ENCODE measurements at regions not wholly inside any gene's neighbourhood (a gene's known extent, or its start where the extent isn't known, plus 50 kb on each side); places are given as distances from the start of the nearest gene placed in this dataset.
"Not testable (repeated sequence)": the region's sequence is repeated elsewhere in the genome, so short reads cannot be mapped to it uniquely, and the experiment has no call there.

DNA sequence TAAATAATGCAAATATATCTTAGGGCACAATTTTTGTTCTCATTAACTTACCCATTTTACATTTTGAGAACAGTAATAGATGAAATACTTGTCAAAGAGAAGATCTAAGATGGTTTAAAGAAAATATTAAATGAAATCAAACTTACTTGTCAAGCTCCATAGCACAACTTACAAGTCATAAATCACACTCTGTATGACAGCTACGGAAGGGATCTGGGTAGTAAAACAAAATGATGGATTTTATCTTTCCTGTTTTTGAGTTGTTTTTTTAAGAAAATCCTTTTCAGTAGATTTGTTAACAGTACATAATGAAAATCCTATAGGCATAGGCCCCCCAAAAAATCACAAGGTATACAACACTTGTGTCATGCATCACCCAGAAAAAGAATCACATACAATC lies 84.4 kb upstream of the ANTXRL start:
- DNase-seq (ENCODE audit: low read depth in 2 of 2), result not testable (repeated sequence)

DNA sequence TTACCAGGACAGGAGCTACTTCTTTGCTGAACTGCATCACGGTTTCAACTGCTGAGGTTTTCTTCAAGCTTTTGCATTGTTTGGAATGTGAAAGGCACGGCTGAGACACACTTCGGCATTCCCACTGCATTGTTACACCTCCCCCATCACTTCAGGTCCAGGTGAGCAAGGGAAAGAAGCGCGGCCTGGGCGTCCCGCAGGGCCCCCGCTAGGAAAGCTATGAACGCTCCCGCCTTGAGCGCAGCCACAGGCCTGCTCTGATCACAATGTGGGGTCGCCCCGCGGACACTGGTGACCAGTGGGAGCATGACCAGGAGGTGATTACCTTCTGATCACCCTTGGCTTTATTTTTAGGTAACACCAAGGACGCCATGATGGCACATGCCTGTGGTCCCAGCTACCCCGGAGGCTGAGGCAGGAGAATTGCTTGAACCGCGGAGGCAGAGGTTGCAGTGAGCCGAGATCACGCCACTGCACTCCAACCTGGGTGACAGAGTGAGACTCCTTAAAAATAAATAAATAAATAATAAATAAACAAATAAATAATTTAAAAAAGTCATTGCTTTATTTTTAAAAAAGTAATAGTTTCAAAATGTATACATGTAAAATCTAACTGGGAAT lies 82.2 kb upstream of the ANTXRL start:
- not testable (repeated sequence) for DNase-seq (ENCODE audit: low read depth in 2 of 2)

DNA sequence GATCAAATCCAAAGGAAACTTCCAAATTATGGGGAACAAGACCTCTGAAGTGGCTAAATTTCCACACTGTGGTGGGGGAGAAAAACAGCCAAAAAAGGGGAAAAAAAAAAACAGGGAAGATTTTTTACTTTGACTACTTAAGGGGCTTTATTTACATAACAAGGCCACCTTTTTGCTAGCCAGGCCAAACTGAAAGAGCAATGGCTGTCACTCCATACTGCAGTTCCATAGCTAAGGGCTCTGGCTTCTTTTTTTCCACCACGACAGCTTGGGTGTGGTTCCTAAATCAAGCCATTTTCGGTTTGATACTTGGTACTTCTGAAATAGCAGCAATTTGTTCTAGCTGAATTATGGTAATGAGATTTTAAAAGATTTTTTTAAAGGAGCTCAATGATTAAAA lies 76.4 kb upstream of the ANTXRL start:
- DNase-seq (ENCODE audit: low read depth in 2 of 2), result not testable (repeated sequence)

DNA sequence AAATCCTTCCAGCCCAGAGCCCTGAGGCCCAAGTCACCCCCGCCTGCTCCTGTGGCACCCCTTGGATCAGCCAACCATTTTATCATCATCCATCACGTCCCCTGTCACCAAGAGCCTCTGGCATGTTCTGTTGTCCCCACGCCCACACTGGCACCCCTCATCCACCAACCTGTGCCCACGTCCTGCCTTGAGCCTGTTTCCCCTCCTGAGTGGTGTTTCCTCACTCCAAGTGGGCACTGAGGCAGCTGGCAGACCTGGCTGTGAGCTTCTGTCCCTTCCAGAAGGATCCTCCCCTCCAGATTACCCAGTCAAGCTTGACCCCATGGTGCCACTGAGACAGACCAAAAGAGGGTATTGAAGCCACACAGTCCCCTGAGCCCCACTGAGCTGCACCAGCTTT lies 71.4 kb upstream of the ANTXRL start:
- DNase-seq (ENCODE audit: low read depth in 2 of 2), result no peak

DNA sequence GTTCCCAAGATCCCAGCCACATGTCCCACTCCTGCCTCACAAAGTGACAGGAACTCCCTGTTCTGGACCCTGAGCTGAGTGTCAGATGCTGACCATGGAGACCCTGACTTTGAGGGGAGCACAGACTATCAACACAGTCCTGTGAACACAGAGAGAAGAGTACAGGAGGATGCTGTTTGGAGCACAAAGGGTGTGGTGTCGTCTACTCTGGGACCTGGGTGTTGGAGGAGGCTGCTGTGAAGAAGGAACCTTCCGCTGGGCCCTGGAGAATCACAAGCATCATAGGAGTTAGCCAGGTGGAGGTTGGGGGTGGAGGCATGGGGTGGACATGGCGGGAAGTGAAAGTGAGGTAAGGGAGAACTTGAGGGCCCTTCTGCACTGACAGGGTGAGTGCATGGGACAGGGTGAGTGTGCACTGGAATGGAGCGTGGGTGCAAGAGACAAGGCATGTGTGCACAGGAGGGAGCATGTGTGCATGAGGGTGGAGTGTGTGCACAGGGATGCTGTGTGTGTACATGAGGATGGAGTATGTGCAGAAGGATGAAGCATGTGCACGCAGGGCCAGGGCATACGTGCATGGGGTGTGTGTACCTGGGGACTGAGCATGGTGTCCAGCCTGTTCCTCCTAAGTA lies 70.7 kb upstream of the ANTXRL start:
- no peak for DNase-seq (ENCODE audit: low read depth in 2 of 2)

DNA sequence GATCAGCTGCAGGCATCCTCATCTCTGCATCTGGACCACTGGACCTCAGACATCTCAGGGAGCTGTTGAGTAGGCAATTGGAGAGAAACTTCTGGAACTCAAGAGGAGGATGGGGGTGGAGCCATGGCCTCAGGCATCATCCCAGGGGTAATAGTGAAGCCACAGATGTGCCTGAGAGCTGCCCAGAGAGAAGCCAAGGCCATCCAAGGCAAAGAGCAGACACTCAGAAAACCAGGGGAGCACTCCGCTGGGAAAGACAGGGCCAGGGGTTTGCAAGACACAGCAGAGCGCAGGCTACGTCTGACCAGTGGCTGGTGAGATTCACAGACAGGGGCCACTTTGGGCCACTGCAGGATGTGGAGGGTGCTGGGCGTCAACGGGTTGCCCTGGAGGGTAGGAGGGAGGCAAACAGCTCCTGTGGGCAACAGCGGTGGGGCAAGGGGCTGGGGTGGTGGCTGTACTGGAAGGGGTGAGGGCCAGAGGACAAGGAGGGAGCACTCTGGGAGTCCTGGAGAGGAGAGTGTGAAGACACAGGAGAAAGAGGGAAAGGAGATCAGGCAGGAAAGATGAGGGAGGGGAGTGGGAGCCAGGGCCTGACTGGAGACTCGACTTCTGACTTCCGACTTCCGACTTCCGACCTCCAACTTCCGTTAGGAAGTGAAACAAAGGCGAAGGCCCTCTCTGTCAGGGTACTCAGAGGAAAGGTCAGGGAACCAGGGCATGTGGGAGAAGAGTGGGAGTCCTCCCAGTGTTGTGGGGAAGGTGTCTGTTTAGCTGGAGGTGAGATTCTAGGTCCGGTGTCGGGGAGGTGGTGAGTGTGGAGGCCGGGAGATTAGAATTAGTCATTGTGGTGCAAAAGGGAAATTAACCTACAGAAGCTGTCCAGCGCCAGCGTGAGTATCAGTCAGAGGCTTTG lies 69.7 kb upstream of the ANTXRL start:
- DNase-seq (ENCODE audit: low read depth in 2 of 2), result no peak

DNA sequence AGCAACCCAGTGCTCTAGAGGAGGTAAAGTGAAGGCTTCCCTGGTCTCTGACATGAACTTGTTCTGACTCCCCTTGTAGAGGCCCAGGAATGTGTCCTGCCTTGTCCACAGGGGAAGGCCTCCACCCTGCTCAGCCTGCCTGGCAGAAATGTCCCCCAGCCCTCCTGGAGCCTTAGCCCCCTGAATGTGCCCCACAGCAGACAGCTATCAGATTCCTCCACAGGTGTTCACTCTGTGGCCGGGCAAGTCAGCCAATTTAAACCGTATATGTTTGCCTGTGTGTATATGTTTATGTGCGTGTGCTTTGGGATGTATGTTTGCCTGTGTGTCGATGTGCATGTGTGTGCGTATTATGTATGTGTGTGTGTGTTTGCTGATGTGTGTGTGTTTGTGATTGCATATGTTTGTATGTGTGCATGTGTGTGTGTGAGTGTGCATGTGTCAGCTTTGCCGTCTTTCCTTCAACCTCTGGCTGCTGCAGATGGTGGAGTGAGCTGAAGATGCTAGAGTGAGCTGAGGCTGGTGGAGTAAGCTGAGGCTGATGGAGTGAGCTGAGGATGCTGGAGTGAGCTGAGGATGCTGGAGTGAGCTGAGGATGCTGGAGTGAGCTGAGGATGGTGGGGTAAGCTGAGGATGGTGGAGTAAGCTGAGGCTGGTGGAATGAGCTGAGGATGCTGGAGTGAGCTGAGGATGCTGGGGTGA lies 68.9 kb upstream of the ANTXRL start:
- no peak for DNase-seq (ENCODE audit: low read depth in 2 of 2)

DNA sequence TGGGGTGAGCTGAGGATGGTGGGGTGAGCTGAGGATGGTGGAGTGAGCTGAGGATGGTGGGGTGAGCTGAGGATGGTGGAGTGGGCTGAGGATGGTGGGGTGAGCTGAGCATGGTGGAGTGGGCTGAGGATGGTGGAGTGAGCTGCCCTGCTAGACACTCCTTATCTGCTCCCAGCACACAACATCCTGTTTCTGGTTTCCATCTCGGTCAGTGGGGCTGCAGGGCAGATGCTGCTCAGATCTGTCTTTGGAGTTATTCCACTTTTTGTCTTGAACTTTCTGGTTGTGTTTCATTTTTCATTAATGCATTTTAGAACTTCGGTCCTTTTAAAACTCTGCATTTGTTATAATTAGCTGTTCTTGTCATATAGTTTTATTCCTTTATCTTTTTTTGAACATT lies 67.9 kb upstream of the ANTXRL start:
- DNase-seq (ENCODE audit: low read depth in 2 of 2), result no peak

DNA sequence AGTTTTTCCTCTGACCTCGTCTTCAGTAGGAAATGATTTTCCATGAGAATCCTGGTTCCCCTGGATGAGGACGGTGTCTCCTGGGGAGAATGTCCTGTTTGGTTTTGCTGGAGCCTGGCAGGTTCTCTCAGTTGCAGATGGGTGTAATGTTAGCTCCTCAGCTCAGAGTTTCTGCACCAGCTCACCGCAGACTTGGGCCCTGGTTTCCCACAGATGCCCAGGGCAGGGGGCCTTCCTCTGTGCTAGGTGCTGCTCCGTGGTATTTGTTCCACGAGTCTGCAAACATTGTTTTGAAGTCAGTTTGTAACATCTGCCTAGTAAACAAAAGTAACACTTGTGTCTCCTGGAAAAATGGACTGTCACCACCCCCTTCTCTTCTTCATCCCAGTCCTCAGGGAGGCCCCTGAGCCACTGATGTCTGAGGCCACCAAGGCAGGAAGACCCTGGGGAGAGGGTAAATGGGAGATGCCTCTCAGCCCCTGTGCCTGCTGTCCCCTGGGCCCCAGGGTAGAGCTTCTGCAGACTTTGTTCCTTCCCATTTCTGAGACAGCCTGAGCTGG lies 67.3 kb upstream of the ANTXRL start:
- not testable (repeated sequence) for DNase-seq (ENCODE audit: low read depth in 2 of 2)

DNA sequence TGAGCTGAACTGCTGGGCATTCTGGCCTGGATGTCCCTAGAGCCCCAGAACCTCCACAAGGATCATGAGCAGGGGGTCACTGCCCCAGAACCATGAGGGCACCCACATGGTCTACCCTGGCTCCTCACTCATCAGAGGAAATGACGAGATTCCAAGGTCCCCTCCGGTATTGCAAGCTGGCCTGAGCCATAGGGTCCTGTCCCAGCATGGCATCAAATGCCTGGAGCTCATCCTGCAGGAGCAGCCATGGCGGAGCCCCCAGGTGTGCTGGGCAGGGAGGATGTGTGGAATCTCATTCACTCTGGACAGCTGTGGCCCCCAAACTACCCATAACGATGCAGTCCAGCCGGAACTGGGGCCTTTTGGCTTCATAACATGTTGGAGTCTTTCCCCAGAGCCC lies 66.6 kb upstream of the ANTXRL start:
- DNase-seq (ENCODE audit: low read depth in 2 of 2), result no peak

DNA sequence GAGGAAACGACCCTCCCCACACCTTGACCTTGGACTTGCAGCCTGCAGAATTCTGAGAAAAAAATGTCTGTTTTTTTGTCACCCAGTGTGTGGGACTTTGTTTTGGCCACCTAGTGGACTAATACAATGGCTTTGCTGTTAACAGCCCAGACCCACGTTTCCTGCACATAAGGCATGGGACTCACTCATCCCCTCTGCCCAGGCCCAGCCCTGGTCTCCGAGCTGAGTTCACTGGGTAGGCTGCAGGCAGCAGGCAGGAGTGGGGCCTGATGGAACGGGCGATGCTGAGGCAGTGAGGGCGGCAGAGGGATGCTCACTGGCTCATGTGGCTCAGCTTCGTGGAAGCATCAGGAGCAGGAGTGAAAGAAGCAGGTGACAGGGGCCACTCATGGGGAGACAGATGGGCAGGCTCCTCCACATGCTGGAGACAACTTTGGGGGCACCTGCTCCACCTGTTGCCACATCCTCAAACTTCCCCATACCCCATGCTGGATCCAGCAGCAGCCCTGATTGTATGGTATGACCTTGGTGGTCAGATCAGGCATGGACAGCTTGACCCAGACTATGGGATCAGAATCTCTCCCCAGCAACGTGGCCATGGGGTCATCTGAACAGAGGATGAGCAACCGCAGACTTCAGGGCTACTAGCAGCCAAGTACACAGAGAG lies 65.8 kb upstream of the ANTXRL start:
- DNase-seq (ENCODE audit: low read depth in 2 of 2), result no peak

DNA sequence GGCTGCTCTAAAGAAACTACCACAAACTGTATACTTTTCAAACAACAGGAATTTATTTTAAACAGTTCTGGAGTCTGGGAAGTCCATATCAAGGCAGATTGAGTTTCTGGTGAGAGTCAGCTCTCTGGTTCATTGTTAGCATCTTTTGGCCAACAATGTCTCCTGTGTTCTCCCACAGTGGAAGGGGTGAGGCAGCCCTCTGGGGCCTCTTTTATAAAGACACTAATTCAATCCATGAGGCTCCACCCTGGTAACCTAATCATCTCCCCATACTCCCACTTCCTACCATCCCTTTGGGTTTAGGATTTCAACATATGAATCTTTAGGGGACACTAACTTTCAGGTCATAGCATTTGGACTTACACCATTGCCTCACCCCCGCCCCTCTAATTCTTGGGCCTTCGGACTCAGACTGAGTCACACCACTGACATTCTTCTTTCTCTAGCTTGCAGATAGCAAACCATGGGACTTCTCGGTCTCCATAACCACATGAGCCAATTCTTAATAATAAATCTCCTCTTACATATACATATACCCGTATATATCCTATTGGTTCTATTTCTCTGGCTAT lies 64.3 kb upstream of the ANTXRL start:
- no peak for DNase-seq (ENCODE audit: low read depth in 2 of 2)

DNA sequence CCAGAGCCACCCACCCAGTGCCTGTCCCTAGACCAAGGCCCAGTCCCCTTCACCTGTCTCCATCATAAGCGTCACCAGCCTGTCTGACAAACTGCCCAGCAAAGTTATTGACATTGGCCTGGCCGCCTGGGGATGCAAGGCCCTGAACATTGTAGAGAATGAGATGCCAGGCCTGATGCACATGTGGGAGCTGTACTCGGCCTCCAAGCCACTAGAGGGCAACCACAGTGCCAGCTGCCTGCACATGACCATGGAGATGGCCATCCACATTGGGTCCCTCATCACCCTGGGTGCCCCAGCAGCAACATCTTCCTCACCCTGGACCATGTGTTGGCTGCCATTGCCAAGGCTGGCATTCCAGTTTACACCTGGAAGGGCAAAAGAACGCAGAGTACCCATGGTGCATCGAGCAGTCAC lies 63.7 kb upstream of the ANTXRL start:
- peak in 1 of 2 experiments; percentile 11 for DNase-seq (ENCODE audit: low read depth in 2 of 2)

DNA sequence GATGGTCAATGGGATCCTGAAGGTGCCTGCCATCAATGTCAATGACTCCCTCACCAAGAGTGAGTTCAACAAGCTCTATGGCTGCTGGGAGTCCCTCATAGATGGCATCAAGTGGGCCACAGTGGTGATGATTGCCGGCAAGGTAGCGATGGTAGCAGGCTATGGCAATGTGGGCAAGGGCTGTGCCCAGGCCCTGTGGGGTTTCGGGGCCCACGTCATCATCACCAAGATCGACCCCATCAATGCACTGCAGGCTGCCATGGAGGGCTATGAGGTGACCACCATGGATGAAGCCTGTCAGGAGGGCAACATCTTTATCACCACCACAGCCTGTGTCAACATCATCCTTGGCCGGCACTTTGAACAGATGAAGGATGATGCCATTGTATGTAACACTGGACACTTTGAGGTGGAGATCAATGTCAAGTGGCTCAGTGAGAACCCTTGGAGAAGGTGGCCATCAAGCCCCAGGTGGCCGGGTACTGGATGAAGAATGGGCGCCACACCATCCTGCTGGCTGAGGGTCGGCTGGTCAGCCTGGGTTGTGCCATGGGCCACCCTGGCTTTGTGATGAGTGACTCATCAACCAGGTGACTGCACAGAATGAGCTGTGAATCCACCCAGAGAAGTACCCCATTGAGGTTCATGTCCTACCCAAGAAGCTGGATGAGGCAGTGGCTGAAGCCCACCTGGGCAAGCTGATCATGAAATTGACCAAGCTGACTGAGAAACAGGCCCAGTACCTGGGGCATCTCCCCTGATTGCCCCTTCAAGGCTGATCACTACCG lies 63.0 kb upstream of the ANTXRL start:
- no peak for DNase-seq (ENCODE audit: low read depth in 2 of 2)

DNA sequence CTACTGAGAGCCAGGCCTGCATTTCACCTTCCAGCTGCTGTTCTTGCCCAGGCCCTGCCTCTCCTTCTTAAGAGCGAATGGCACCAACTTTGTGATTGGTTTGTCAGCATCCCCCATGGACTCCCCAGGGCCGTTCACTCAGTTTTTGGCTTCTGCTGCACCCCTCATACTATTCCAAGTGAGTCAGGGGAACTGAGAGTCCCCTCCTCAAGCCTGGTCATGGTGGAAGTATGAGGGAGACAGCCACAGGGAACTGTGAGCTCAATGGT lies 62.4 kb upstream of the ANTXRL start:
- DNase-seq (ENCODE audit: low read depth in 2 of 2), result no peak

DNA sequence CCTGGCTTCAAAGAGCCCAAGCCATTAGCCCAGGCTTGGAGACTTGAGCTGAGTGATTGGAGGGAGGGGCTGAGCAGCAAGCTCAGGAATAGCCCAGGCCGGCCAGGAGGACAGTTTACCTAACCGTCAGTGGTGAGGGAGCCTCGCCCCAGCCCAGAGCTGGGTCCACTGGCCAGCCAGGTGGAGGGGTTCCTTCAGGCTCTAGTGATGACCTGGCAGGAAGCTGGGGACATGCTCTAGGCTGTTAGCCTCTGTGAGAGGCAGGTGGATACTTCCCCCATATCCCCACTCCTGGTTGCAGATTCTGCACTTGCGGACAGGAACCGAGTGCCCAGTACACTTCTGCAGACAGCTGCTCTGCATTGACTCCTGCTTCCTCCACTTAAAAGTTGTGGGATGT lies 61.2 kb upstream of the ANTXRL start:
- DNase-seq (ENCODE audit: low read depth in 2 of 2), result no peak

DNA sequence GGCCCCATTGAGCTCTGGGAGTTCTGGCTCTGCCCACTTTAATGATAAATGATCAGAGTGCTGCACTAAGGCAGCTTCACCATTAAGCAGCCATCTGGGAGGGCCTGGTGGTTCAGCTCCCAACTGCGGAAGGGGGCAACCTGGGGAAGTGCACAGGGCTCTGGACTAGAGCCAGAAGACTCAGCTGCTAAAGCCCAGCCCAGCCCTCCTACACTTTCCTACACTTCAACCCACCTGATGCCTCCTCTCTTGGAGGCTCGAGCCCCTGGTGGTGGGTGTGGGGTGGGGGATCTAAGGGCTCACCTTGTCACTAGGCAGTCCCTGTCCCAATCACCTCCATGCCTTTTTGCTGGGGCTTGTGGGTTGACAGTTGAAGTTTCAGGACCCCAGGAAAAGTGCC lies 60.6 kb upstream of the ANTXRL start:
- no peak for DNase-seq (ENCODE audit: low read depth in 2 of 2)

DNA sequence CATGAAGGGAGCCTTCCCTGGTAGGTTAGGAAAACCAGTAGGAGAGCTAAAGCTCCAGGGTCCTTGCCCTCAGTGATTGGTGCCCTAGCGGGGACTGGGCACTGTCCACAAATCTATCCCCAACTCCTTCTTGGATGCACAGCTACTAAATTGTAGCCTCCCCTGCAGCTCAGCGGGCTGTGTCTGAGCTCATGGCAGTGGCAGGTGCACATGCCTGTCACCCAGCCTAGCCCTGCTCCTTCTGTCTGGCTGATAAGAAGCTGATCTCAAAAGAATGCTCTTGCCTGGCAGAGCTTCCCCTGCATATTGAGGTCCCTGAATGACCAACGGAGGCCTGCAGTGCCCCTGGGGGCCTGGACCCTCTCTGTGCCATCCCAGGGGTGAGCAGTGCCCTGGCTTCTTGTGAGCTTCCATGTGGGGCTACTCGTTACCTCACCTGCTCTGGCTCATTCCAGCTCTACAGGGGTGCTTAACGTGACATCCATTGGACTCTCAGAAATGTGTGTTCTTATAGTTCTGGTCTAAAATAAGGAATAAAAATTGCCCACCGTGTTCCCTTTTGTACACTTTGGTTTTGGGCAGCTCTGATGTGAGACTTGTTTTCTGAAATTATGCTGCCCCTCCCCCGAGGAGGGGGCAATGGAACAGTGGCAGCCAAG lies 59.8 kb upstream of the ANTXRL start:
- DNase-seq (ENCODE audit: low read depth in 2 of 2), result no peak

DNA sequence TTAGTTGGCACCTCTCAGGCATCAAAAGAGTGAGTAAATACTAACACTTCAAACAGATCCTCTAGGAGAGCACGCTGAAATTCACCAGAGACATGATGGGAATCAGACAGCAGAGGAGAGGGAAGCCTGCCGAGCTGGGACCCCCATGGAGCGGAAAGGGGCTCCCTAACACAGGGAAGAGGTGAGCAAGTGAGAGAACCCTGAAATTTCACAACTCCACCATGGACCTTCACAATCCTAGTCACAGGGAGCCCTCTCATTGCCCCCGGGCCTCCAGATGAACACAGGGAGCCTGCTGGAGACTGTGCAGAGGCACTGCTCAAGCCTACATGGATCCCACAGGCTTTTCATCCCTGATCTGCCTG lies 59.2 kb upstream of the ANTXRL start:
- DNase-seq (ENCODE audit: low read depth in 2 of 2), result no peak

DNA sequence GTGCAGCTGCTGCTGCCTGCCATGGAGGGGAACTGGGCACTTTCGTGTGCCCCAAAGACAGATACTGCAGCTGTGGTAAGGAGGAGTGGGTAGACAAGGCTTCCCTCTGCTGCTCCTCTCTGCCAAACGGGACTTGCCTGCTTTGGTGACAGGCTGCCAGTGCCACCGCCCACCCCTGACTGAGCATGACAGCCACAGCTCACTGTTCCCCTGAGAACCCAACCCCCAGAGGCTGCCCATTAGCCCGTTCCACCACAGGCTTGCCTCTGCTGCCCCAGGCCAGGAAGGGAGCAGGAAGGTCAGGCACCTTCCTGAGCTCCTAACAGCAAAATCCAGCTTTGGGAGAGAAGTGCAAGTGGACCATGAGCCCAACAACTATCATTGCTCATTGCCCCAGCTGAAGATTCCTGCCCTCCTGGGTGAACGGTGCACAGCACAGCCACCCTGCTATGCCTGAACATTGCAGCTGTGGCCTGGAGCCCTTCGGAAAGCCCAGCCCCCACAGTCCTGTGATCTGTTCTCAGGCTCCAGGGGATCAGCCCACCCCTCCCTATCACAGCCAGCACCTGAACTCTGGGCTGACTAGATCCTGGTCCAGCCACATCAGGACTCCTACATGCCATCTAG lies 58.7 kb upstream of the ANTXRL start:
- DNase-seq (ENCODE audit: low read depth in 2 of 2), result no peak

Measured in stimulated activated CD4-positive, alpha-beta T cell treated with anti-CD3 and anti-CD28 coated beads, Interleukin-12 subunit alpha, Interleukin-12 subunit beta, amount 100 ng/mL, for 24 hours (primary cell).